Nephron (organoid): ENCODE measurements at regions not wholly inside any gene's neighbourhood (a gene's known extent, or its start where the extent isn't known, plus 50 kb on each side); places are given as distances from the start of the nearest gene placed in this dataset.

Experiments used
- H3K27ac Mint-ChIP-seq, 3 experiments: 2 replicates each; pipeline ENCODE4 v1.8.0; 2020; ENCODE audit warnings: mixed read lengths in 3 of 3, mild to moderate bottlenecking in 2 of 3, moderate library complexity in 1 of 3
- H3K27me3 Mint-ChIP-seq: 2 replicates; pipeline ENCODE4 v1.8.0; 2021; ENCODE audit warnings: low read depth, mild to moderate bottlenecking, moderate library complexity, mixed read lengths
- H3K36me3 Mint-ChIP-seq: 2 replicates; pipeline ENCODE4 v1.8.0; 2020; ENCODE audit warnings: low read depth, mixed read lengths
- H3K4me1 Mint-ChIP-seq: 2 replicates; pipeline ENCODE4 v1.8.0; 2020; ENCODE audit warnings: mixed read lengths
- H3K4me3 Mint-ChIP-seq, 3 experiments: 2 replicates each; pipeline ENCODE4 v1.8.0; 2020; ENCODE audit warnings: mild to moderate bottlenecking in 3 of 3, mixed read lengths in 3 of 3, moderate library complexity in 2 of 3
- H3K9me3 Mint-ChIP-seq: 2 replicates; pipeline ENCODE4 v1.8.0; 2020; ENCODE audit warnings: mixed read lengths
- TF ChIP-seq, protein P1 (sequence below), 3 experiments: fragments of 200-600 bp; sonication (generic); IDR thresholded peaks; one replicate each; pipeline ENCODE4 v1.5.0; 2021; ENCODE audit warnings: antibody characterized with exemption in 3 of 3; ENCODE audit not compliant: unreplicated experiment in 3 of 3

GRCh38 chr1:118334506-118334905 lies 149.5 kb upstream of the SPAG17 start:
- Mint-ChIP-seq H3K36me3 (no peaks in the 10 kb centered on the region), H3K27me3 (peaks cover 8% of the 10 kb centered on the region), H3K27ac (peak overlapping the region; percentile 51 to 71 (median 61)), H3K4me3 (no peak overlapping the region), H3K4me1 (peaks cover 48% of the 10 kb centered on the region), H3K9me3 (peaks cover under 1% of the 10 kb centered on the region)
- TF ChIP-seq, protein P1, sequence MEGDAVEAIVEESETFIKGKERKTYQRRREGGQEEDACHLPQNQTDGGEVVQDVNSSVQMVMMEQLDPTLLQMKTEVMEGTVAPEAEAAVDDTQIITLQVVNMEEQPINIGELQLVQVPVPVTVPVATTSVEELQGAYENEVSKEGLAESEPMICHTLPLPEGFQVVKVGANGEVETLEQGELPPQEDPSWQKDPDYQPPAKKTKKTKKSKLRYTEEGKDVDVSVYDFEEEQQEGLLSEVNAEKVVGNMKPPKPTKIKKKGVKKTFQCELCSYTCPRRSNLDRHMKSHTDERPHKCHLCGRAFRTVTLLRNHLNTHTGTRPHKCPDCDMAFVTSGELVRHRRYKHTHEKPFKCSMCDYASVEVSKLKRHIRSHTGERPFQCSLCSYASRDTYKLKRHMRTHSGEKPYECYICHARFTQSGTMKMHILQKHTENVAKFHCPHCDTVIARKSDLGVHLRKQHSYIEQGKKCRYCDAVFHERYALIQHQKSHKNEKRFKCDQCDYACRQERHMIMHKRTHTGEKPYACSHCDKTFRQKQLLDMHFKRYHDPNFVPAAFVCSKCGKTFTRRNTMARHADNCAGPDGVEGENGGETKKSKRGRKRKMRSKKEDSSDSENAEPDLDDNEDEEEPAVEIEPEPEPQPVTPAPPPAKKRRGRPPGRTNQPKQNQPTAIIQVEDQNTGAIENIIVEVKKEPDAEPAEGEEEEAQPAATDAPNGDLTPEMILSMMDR (IDR thresholded peaks at IDR 0.05; ENCODE audit: unreplicated experiment in 3 of 3) = no peak

DNA sequence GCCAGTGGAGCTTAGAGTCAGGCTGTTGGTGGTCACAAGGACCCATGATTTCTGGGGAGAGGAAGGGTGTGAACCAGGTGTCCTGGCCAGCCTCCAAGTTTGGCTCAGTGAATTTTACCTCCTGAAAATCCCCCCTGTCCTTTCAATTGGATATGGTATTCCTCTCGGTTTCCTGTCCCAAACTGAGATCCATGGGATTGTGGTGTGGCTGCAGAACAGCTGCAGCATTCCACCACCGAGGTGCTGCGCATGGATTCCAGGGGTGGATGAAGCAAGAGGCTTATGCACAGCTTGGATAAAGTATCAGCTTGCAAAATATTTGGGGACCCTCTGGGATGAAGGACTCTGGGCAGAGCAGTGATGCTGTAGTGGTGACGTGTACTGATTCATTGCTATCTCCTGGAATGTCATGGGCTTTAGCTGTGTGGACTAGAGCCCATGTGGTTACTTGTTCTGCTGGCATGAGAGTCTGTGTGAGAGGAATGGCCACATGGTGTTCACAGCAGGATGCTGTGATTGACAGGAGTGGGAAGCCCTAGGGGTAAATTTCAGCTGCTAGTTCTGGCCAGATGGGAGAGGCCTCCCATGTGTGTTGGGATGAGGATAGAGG lies 148.7 kb upstream of the SPAG17 start:
- peaks cover 6% of the 10 kb centered on the region for H3K27me3 Mint-ChIP-seq
- H3K4me3 Mint-ChIP-seq = no peak overlapping the region
- peak overlapping the region in 1 of 3 experiments; percentile 27 for H3K27ac Mint-ChIP-seq
- H3K36me3 Mint-ChIP-seq = no peaks in the 10 kb centered on the region
- peaks cover 41% of the 10 kb centered on the region for H3K4me1 Mint-ChIP-seq
- TF ChIP-seq, protein P1 (IDR thresholded peaks at IDR 0.05; ENCODE audit: unreplicated experiment in 3 of 3) = no peak
- peaks cover 2% of the 10 kb centered on the region for H3K9me3 Mint-ChIP-seq

DNA sequence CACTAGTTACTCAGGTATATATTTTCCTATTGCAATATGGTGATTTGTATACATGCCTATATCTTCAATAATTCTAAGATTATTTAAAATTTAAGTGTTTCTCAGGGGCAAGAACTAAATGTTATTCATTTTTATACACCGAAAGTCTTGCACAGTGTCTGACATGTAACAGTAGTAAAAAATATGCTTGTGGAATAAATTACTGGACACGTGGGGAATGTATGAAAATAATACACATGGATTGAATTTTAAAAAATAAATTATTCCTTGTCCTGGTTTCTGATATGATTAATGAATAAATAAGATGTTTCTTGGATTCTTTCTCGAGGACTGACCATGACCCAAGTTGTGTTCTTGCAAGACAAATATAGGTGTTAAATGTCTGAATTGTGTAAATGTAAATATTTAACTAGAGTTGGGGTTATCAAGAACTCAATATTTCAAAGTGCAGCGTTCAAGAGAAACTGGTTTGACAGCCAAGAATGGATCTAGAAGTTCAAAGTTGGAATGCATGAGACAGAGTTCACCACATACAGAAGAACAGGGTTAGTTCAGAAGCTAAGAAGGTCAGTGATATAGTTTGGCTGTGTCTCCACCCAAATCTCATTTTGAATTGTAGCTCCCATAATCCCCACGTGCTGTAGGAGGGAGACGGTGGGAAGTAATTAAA lies 142.1 kb upstream of the SPAG17 start:
- no peaks in the 10 kb centered on the region for H3K36me3 Mint-ChIP-seq
- H3K9me3 Mint-ChIP-seq = peaks cover 7% of the 10 kb centered on the region
- H3K27ac Mint-ChIP-seq = no peak overlapping the region
- TF ChIP-seq, protein P1 (IDR thresholded peaks at IDR 0.05; ENCODE audit: unreplicated experiment in 3 of 3) = no peak
- H3K4me3 Mint-ChIP-seq = no peak overlapping the region
- peaks cover 15% of the 10 kb centered on the region for H3K27me3 Mint-ChIP-seq
- peaks cover 21% of the 10 kb centered on the region for H3K4me1 Mint-ChIP-seq

GRCh38 chr1:118325550-118326225 lies 140.7 kb upstream of the SPAG17 start:
- TF ChIP-seq, protein P1 (IDR thresholded peaks at IDR 0.05; ENCODE audit: unreplicated experiment in 3 of 3) = no peak
- H3K4me3 Mint-ChIP-seq = no peak overlapping the region
- H3K27ac Mint-ChIP-seq = no peak overlapping the region
- H3K4me1 Mint-ChIP-seq = peaks cover 28% of the 10 kb centered on the region
- H3K36me3 Mint-ChIP-seq = no peaks in the 10 kb centered on the region
- peaks cover 21% of the 10 kb centered on the region for H3K27me3 Mint-ChIP-seq
- peaks cover 7% of the 10 kb centered on the region for H3K9me3 Mint-ChIP-seq

DNA sequence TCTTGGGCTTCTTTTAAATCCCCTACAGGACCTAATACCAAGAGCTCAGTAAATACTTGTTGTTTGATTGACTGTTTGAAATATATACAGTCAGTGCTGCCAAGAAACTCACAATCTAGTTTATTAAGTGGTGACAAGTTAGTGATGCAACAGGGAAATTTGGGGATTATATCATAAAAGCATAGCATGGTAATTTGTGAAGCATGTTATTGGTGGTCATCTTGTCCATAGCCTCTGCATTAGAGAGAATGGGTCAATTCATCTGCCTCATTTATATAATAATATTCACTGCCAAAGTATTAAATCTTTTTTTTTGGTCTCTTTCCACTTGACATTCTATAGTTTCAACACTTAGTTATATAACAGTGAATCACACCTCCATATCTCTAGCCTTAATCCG lies 138.2 kb upstream of the SPAG17 start:
- H3K27ac Mint-ChIP-seq = no peak overlapping the region
- peaks cover 4% of the 10 kb centered on the region for H3K9me3 Mint-ChIP-seq
- H3K4me1 Mint-ChIP-seq = peaks cover 28% of the 10 kb centered on the region
- H3K4me3 Mint-ChIP-seq = no peak overlapping the region
- H3K36me3 Mint-ChIP-seq = no peaks in the 10 kb centered on the region
- TF ChIP-seq, protein P1 (IDR thresholded peaks at IDR 0.05; ENCODE audit: unreplicated experiment in 3 of 3) = no peak
- H3K27me3 Mint-ChIP-seq = peaks cover 19% of the 10 kb centered on the region
